ENCODE measurements at regions not wholly inside any gene's neighbourhood (a gene's known extent, or its start where the extent isn't known, plus 50 kb on each side); places are given as distances from the start of the nearest gene placed in this dataset.

GRCh38 chr2:120927265-120927628 is 191.6 kb downstream of the GLI2 start:
- no peaks in the 10 kb centered on the region for H4K20me1 ChIP-seq (ENCODE audit: insufficient read depth, poor library complexity, severe bottlenecking)
- H3K36me3 ChIP-seq (replicated peaks; ENCODE audit: insufficient read depth, low read depth) = no peaks in the 10 kb centered on the region
- no peaks in the 10 kb centered on the region for H3K27me3 ChIP-seq
- no peak overlapping the region for H2AFZ ChIP-seq
- DNase-seq (ENCODE audit: low spot score) = no peak
- no peaks in the 10 kb centered on the region for H3K9me3 ChIP-seq (ENCODE audit: low read depth)
- 91% methylated on average over 11 of the region's 11 CpGs for WGBS (ENCODE audit: low lambda C conversion rate, missing lambda C conversion rate)
- H3K9me2 ChIP-seq (replicated peaks; ENCODE audit: insufficient read depth) = no peaks in the 10 kb centered on the region
- no peak overlapping the region for H3K27ac ChIP-seq
- H3K4me3 ChIP-seq = no peak overlapping the region
- H3K4me1 ChIP-seq (ENCODE audit: insufficient read depth) = no peaks in the 10 kb centered on the region
- TF ChIP-seq CTCF (IDR thresholded peaks at IDR 0.05; ENCODE audit: poor library complexity) (no peak), EZH2 (IDR thresholded peaks at IDR 0.05; ENCODE audit: borderline replicate concordance) (no peak), EZH2phosphoT487 (IDR thresholded peaks at IDR 0.05; ENCODE audit: low read depth, severe bottlenecking, unreplicated experiment) (no peak)
- H3K4me2 ChIP-seq = no peak overlapping the region
- no peaks in the 10 kb centered on the region for H3K79me2 ChIP-seq

GRCh38 chr2:120929829-120930228 is 194.2 kb downstream of the GLI2 start:
- Histone ChIP-seq H3K4me3 (no peak overlapping the region), H4K20me1 (ENCODE audit: insufficient read depth, poor library complexity, severe bottlenecking) (no peaks in the 10 kb centered on the region), H3K4me1 (ENCODE audit: insufficient read depth) (peaks cover 12% of the 10 kb centered on the region), H3K9me2 (replicated peaks; ENCODE audit: insufficient read depth) (no peaks in the 10 kb centered on the region), H3K27ac (no peak overlapping the region), H3K79me2 (no peaks in the 10 kb centered on the region), H3K27me3 (no peaks in the 10 kb centered on the region), H3K36me3 (replicated peaks; ENCODE audit: insufficient read depth, low read depth) (no peaks in the 10 kb centered on the region), H3K4me2 (no peak overlapping the region), H2AFZ (no peak overlapping the region), H3K9me3 (ENCODE audit: low read depth) (no peaks in the 10 kb centered on the region)
- WGBS (ENCODE audit: low lambda C conversion rate, missing lambda C conversion rate) = 85% methylated on average over 2 of the region's 2 CpGs
- TF ChIP-seq EZH2phosphoT487 (IDR thresholded peaks at IDR 0.05; ENCODE audit: low read depth, severe bottlenecking, unreplicated experiment) (no peak), CTCF (IDR thresholded peaks at IDR 0.05; ENCODE audit: poor library complexity) (no peak), EZH2 (IDR thresholded peaks at IDR 0.05; ENCODE audit: borderline replicate concordance) (no peak)
- DNase-seq (ENCODE audit: low spot score) = no peak

DNA sequence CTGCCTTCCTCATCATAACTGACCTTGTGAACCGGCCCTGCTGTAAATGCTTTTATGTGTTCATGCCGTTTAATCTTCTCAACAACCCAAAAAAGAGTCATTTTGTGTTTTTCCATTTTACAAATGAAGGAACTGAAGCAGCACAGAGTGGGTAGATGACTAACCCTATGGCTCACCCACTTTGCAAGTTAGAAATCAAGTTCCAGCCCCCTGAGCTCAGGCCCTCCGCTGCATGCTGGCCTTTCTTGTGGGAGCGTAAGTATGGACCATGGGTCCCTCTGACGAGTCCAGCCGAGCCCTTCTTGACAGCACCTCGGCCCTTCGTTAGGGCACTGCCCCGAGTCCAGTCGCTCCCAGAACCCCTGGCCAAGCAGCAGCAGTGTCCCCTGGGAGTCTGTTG is 194.6 kb downstream of the GLI2 start:
- H3K4me2 ChIP-seq = no peak overlapping the region
- no peak overlapping the region for H3K27ac ChIP-seq
- H3K9me2 ChIP-seq (replicated peaks; ENCODE audit: insufficient read depth) = no peaks in the 10 kb centered on the region
- no peak for TF ChIP-seq EZH2 (IDR thresholded peaks at IDR 0.05; ENCODE audit: borderline replicate concordance)
- TF ChIP-seq CTCF (IDR thresholded peaks at IDR 0.05; ENCODE audit: poor library complexity) = no peak
- no peak for TF ChIP-seq EZH2phosphoT487 (IDR thresholded peaks at IDR 0.05; ENCODE audit: low read depth, severe bottlenecking, unreplicated experiment)
- no peaks in the 10 kb centered on the region for H3K79me2 ChIP-seq
- no peaks in the 10 kb centered on the region for H3K27me3 ChIP-seq
- no peaks in the 10 kb centered on the region for H3K9me3 ChIP-seq (ENCODE audit: low read depth)
- 94% methylated on average over 8 of the region's 10 CpGs for WGBS (ENCODE audit: low lambda C conversion rate, missing lambda C conversion rate)
- H3K4me1 ChIP-seq (ENCODE audit: insufficient read depth) = peaks cover 16% of the 10 kb centered on the region
- no peak overlapping the region for H2AFZ ChIP-seq
- H3K36me3 ChIP-seq (replicated peaks; ENCODE audit: insufficient read depth, low read depth) = no peaks in the 10 kb centered on the region
- H4K20me1 ChIP-seq (ENCODE audit: insufficient read depth, poor library complexity, severe bottlenecking) = no peaks in the 10 kb centered on the region
- no peak overlapping the region for H3K4me3 ChIP-seq
- DNase-seq (ENCODE audit: low spot score) = no peak

- no peaks in the 10 kb centered on the region for H3K36me3 ChIP-seq (replicated peaks; ENCODE audit: insufficient read depth, low read depth)
These were observed 195.2 kb downstream of the GLI2 start for GRCh38 chr2:120930864-120931263.

More at GRCh38 chr2:120930864-120931263, 195.2 kb downstream of the GLI2 start:
- H3K9me3 ChIP-seq (ENCODE audit: low read depth) = no peaks in the 10 kb centered on the region
- H3K27me3 ChIP-seq = no peaks in the 10 kb centered on the region
- TF ChIP-seq CTCF (IDR thresholded peaks at IDR 0.05; ENCODE audit: poor library complexity) (no peak), EZH2 (IDR thresholded peaks at IDR 0.05; ENCODE audit: borderline replicate concordance) (no peak), EZH2phosphoT487 (IDR thresholded peaks at IDR 0.05; ENCODE audit: low read depth, severe bottlenecking, unreplicated experiment) (no peak)
- 91% methylated on average over 3 of the region's 3 CpGs for WGBS (ENCODE audit: low lambda C conversion rate, missing lambda C conversion rate)
- no peaks in the 10 kb centered on the region for H3K79me2 ChIP-seq
- no peak overlapping the region for H3K27ac ChIP-seq
- no peak overlapping the region for H3K4me2 ChIP-seq
- no peaks in the 10 kb centered on the region for H4K20me1 ChIP-seq (ENCODE audit: insufficient read depth, poor library complexity, severe bottlenecking)
- H2AFZ ChIP-seq = no peak overlapping the region
- no peak overlapping the region for H3K4me3 ChIP-seq
- peaks cover 22% of the 10 kb centered on the region for H3K4me1 ChIP-seq (ENCODE audit: insufficient read depth)
- DNase-seq (ENCODE audit: low spot score) = no peak
- no peaks in the 10 kb centered on the region for H3K9me2 ChIP-seq (replicated peaks; ENCODE audit: insufficient read depth)
